ENCODE measurements at regions not wholly inside any gene's neighbourhood (a gene's known extent, or its start where the extent isn't known, plus 50 kb on each side); places are given as distances from the start of the nearest gene placed in this dataset.
"Not testable (repeated sequence)": the region's sequence is repeated elsewhere in the genome, so short reads cannot be mapped to it uniquely, and the experiment has no call there.

DNA sequence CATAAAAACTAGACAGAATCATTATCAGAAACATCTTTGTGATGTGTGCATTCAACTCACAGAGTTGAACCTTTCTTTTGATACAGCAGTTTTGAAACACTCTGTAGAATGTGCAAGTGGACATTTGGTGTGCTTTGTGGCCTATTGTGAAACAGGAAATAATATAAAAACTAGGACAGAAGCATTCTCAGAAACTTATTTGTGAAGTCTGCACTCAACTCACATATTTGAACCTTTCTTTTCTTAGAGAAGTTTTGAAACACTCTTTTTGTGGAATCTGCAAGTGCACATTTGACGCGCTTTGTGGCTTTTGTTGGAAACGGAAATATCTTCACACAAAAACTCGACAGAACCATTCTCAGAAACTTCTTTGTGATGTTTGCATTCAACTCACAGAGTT, 260.0 kb downstream of the FOXD4L6 start:
- TF ChIP-seq, protein P1, sequence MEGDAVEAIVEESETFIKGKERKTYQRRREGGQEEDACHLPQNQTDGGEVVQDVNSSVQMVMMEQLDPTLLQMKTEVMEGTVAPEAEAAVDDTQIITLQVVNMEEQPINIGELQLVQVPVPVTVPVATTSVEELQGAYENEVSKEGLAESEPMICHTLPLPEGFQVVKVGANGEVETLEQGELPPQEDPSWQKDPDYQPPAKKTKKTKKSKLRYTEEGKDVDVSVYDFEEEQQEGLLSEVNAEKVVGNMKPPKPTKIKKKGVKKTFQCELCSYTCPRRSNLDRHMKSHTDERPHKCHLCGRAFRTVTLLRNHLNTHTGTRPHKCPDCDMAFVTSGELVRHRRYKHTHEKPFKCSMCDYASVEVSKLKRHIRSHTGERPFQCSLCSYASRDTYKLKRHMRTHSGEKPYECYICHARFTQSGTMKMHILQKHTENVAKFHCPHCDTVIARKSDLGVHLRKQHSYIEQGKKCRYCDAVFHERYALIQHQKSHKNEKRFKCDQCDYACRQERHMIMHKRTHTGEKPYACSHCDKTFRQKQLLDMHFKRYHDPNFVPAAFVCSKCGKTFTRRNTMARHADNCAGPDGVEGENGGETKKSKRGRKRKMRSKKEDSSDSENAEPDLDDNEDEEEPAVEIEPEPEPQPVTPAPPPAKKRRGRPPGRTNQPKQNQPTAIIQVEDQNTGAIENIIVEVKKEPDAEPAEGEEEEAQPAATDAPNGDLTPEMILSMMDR (IDR thresholded peaks at IDR 0.05; ENCODE audit: low read depth, low read length, missing input control) = not testable (repeated sequence)
- TF ChIP-seq YY1 (IDR thresholded peaks at IDR 0.05); FOXA1 (IDR thresholded peaks at IDR 0.05); SP1 (IDR thresholded peaks at IDR 0.05); JUND (IDR thresholded peaks at IDR 0.05); RAD21 (IDR thresholded peaks at IDR 0.05); GABPA (IDR thresholded peaks at IDR 0.05 in 1 of 2, conservative IDR thresholded peaks at IDR 0.05 in 1 of 2); FOXA2 (IDR thresholded peaks at IDR 0.05); EGR1 (IDR thresholded peaks at IDR 0.05; ENCODE audit: low read depth in 2 of 2): not testable (repeated sequence)
- TF ChIP-seq, protein P2, sequence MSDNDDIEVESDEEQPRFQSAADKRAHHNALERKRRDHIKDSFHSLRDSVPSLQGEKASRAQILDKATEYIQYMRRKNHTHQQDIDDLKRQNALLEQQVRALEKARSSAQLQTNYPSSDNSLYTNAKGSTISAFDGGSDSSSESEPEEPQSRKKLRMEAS (IDR thresholded peaks at IDR 0.05) = not testable (repeated sequence)
- TF ChIP-seq, protein P3, sequence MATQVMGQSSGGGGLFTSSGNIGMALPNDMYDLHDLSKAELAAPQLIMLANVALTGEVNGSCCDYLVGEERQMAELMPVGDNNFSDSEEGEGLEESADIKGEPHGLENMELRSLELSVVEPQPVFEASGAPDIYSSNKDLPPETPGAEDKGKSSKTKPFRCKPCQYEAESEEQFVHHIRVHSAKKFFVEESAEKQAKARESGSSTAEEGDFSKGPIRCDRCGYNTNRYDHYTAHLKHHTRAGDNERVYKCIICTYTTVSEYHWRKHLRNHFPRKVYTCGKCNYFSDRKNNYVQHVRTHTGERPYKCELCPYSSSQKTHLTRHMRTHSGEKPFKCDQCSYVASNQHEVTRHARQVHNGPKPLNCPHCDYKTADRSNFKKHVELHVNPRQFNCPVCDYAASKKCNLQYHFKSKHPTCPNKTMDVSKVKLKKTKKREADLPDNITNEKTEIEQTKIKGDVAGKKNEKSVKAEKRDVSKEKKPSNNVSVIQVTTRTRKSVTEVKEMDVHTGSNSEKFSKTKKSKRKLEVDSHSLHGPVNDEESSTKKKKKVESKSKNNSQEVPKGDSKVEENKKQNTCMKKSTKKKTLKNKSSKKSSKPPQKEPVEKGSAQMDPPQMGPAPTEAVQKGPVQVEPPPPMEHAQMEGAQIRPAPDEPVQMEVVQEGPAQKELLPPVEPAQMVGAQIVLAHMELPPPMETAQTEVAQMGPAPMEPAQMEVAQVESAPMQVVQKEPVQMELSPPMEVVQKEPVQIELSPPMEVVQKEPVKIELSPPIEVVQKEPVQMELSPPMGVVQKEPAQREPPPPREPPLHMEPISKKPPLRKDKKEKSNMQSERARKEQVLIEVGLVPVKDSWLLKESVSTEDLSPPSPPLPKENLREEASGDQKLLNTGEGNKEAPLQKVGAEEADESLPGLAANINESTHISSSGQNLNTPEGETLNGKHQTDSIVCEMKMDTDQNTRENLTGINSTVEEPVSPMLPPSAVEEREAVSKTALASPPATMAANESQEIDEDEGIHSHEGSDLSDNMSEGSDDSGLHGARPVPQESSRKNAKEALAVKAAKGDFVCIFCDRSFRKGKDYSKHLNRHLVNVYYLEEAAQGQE (IDR thresholded peaks at IDR 0.05) = not testable (repeated sequence)
